HEK293 (cell line): ENCODE measurements at regions not wholly inside any gene's neighbourhood (a gene's known extent, or its start where the extent isn't known, plus 50 kb on each side); places are given as distances from the start of the nearest gene placed in this dataset.

Source experiments
- CTCF ChIA-PET: fragments of 350-600 bp; formaldehyde crosslinking; extraction: SDS; loops from one replicate; lab custom pipeline; 2021; ENCODE audit warnings: antibody characterized with exemption; lab: Yijun Ruan, JAX
- POLR2A ChIA-PET: fragments of 300-600 bp; formaldehyde crosslinking; extraction: SDS; loops from one replicate; lab custom pipeline; 2020; ENCODE audit warnings: antibody characterized with exemption, inconsistent platforms; lab: Yijun Ruan, JAX
- H3K27ac ChIP-seq: fragments of 200-500 bp; sonication (Bioruptor generic); 2 replicates; pipeline ENCODE4 v1.5.1; 2014; ENCODE audit warnings: low read depth, low read length, control low read depth, inconsistent platforms; ENCODE audit errors: extremely low read depth
- H3K36me3 ChIP-seq, 2 experiments: fragments of 200-500 bp in 1 of 2; sonication (Bioruptor generic) in 1 of 2; 1 replicate in 1 of 2; 2 replicates in 1 of 2; pipeline ENCODE4 v1.5.1; 2014 to 2017; ENCODE audit warnings: inconsistent platforms in 2 of 2, low read length in 2 of 2; ENCODE audit not compliant: control insufficient read depth in 2 of 2, insufficient read depth in 1 of 2
- H3K4me1 ChIP-seq: fragments of 200-500 bp; sonication (Bioruptor generic); 2 replicates; pipeline ENCODE4 v1.5.1; 2014; ENCODE audit warnings: mild to moderate bottlenecking, low read length, inconsistent platforms; ENCODE audit not compliant: control insufficient read depth, insufficient read depth
- H3K4me3 ChIP-seq: 2 replicates; pipeline ENCODE4 v1.5.1; 2011; ENCODE audit warnings: low read depth, mild to moderate bottlenecking, control low read depth, low read length, moderate library complexity
- H3K9me3 ChIP-seq: fragments of 200-500 bp; sonication (Bioruptor generic); 2 replicates; pipeline ENCODE4 v1.5.1; 2014; ENCODE audit warnings: low read depth, low read length, inconsistent platforms; ENCODE audit not compliant: control insufficient read depth, insufficient read depth
- GLI2 ChIP-seq: fragments of 450-650 bp; formaldehyde crosslinking; IDR thresholded peaks from 2 replicates; pipeline ENCODE4; 2017; ENCODE audit warnings: missing biosample characterization, missing genetic modification characterization, low read depth, borderline replicate concordance
- GLIS2 ChIP-seq: fragments of 450-650 bp; formaldehyde crosslinking; IDR thresholded peaks from 2 replicates; pipeline ENCODE4 v1.5.1; 2016; ENCODE audit warnings: missing biosample characterization, missing genetic modification characterization
- HOXA7 ChIP-seq: sonication (generic); formaldehyde crosslinking; IDR thresholded peaks from 2 replicates; pipeline ENCODE4 v1.8.1; 2022; ENCODE audit warnings: missing genetic modification reagents, borderline replicate concordance
- KLF1 ChIP-seq: fragments of 450-650 bp; formaldehyde crosslinking; IDR thresholded peaks from 2 replicates; pipeline ENCODE4 v1.5.1; 2016; ENCODE audit warnings: missing biosample characterization, missing genetic modification characterization
- KLF8 ChIP-seq: fragments of 450-650 bp; formaldehyde crosslinking; IDR thresholded peaks from 2 replicates; pipeline ENCODE4 v1.5.1; 2016; ENCODE audit warnings: missing biosample characterization, missing genetic modification characterization
- PRDM1 ChIP-seq: fragments of 450-650 bp; formaldehyde crosslinking; IDR thresholded peaks from 2 replicates; pipeline ENCODE4; 2016; ENCODE audit warnings: missing biosample characterization, missing genetic modification characterization
- PRDM4 ChIP-seq: fragments of 450-650 bp; formaldehyde crosslinking; IDR thresholded peaks from 2 replicates; pipeline ENCODE4 v1.5.1; 2017; ENCODE audit warnings: missing biosample characterization, missing genetic modification characterization
- SALL2 ChIP-seq: fragments of 450-650 bp; formaldehyde crosslinking; IDR thresholded peaks from 2 replicates; pipeline ENCODE4 v1.5.0; 2017; ENCODE audit warnings: missing biosample characterization, mild to moderate bottlenecking, missing genetic modification characterization, borderline replicate concordance
- SCRT1 ChIP-seq: fragments of 450-650 bp; formaldehyde crosslinking; IDR thresholded peaks from 2 replicates; pipeline ENCODE4 v1.5.1; 2016; ENCODE audit warnings: missing biosample characterization, missing genetic modification characterization, borderline replicate concordance
- SP2 ChIP-seq: fragments of 450-650 bp; formaldehyde crosslinking; IDR thresholded peaks from 2 replicates; pipeline ENCODE4 v1.5.1; 2016; ENCODE audit warnings: missing biosample characterization, missing genetic modification characterization
- TRIM28 ChIP-seq: IDR thresholded peaks from 2 replicates; pipeline ENCODE4 v1.6.1; 2011; ENCODE audit warnings: low read length, control low read depth, borderline replicate concordance
- ZBTB26 ChIP-seq: fragments of 450-650 bp; formaldehyde crosslinking; optimal IDR thresholded peaks from 2 replicates; pipeline ENCODE3; 2016; ENCODE audit warnings: missing biosample characterization, mild to moderate bottlenecking, missing genetic modification characterization
- ZNF132 ChIP-seq: fragments of 450-650 bp; formaldehyde crosslinking; IDR thresholded peaks from 2 replicates; pipeline ENCODE4 v1.5.1; 2017; ENCODE audit warnings: missing biosample characterization, missing genetic modification characterization, borderline replicate concordance
- ZNF16 ChIP-seq: fragments of 450-650 bp; formaldehyde crosslinking; IDR thresholded peaks from 2 replicates; pipeline ENCODE4 v1.5.1; 2016; ENCODE audit warnings: low read depth, missing biosample characterization, missing genetic modification characterization
- ZNF19 ChIP-seq: fragments of 450-650 bp; formaldehyde crosslinking; IDR thresholded peaks from 2 replicates; pipeline ENCODE4; 2016; ENCODE audit warnings: missing biosample characterization, missing genetic modification characterization, low read depth
- ZNF571 ChIP-seq: fragments of 450-650 bp; formaldehyde crosslinking; IDR thresholded peaks from 2 replicates; pipeline ENCODE4 v1.5.0; 2017; ENCODE audit warnings: missing biosample characterization, missing genetic modification characterization
- ZNF629 ChIP-seq: fragments of 450-650 bp; formaldehyde crosslinking; IDR thresholded peaks from 2 replicates; pipeline ENCODE4 v1.5.1; 2017; ENCODE audit warnings: missing biosample characterization, missing genetic modification characterization
- ZNF76 ChIP-seq: fragments of 450-650 bp; formaldehyde crosslinking; IDR thresholded peaks from 2 replicates; pipeline ENCODE4; 2016; ENCODE audit warnings: low read depth, missing biosample characterization, missing genetic modification characterization, borderline replicate concordance
- ZNF768 ChIP-seq: fragments of 450-650 bp; formaldehyde crosslinking; IDR thresholded peaks from 2 replicates; pipeline ENCODE4 v1.5.1; 2018; ENCODE audit warnings: missing biosample characterization, mild to moderate bottlenecking, missing genetic modification characterization
- ZNF785 ChIP-seq: fragments of 450-650 bp; formaldehyde crosslinking; IDR thresholded peaks from 2 replicates; pipeline ENCODE4 v1.5.1; 2016; ENCODE audit warnings: missing biosample characterization, missing genetic modification characterization
- ZNF837 ChIP-seq: fragments of 450-650 bp; formaldehyde crosslinking; IDR thresholded peaks from 2 replicates; pipeline ENCODE4 v1.5.1; 2016; ENCODE audit warnings: missing biosample characterization, missing genetic modification characterization

- no peak for TF ChIP-seq SALL2 (tag by site-specific recombination)
- TF ChIP-seq, all 188 proteins: peak for 0
Observed at GRCh38 chr10:9900751-9901150, 1116.9 kb upstream of the CELF2 start (continued).

GRCh38 chr10:9901971-9902370, 1115.7 kb upstream of the CELF2 start:
- Histone ChIP-seq H3K4me1 (no peaks in the 10 kb centered on the region), H3K36me3 (no peaks in the 10 kb centered on the region), H3K9me3 (no peaks in the 10 kb centered on the region), H3K4me3 (no peak overlapping the region), H3K27ac (no peak overlapping the region)
- POLR2A ChIA-PET, result no interaction called here
- CTCF ChIA-PET, result no interaction called here
- no peak for TF ChIP-seq ZNF837 (tag by site-specific recombination)

GRCh38 chr10:9910446-9910845, 1107.2 kb upstream of the CELF2 start:
- H3K4me3 ChIP-seq, result no peak overlapping the region
- POLR2A ChIA-PET, result no interaction called here
- CTCF ChIA-PET, result no interaction called here

GRCh38 chr10:9911488-9911887, 1106.2 kb upstream of the CELF2 start:
- Histone ChIP-seq H3K4me1 (no peaks in the 10 kb centered on the region), H3K27ac (no peak overlapping the region), H3K9me3 (no peaks in the 10 kb centered on the region; the same call in 1 of the 2 replicates), H3K4me3 (no peak overlapping the region), H3K36me3 (no peaks in the 10 kb centered on the region)
- TF ChIP-seq KLF8 (tag by site-specific recombination), result no peak
- TF ChIP-seq ZNF16, result no peak
- ChIA-PET CTCF (no interaction called here), POLR2A (no interaction called here)

More at GRCh38 chr10:9910446-9910845, 1107.2 kb upstream of the CELF2 start:
- no peak overlapping the region for H3K27ac ChIP-seq
- no peaks in the 10 kb centered on the region for H3K4me1 ChIP-seq
- no peaks in the 10 kb centered on the region; the same call in 1 of the 2 replicates for H3K9me3 ChIP-seq
- no peak for TF ChIP-seq GLIS2 (tag by site-specific recombination)
- no peak for TF ChIP-seq GLI2
- TF ChIP-seq KLF1 (tag by site-specific recombination), result no peak
- no peak for TF ChIP-seq PRDM4 (tag by site-specific recombination)
- TF ChIP-seq ZNF19 (tag by site-specific recombination), result no peak
- no peak for TF ChIP-seq SCRT1 (tag by site-specific recombination)
- no peak for TF ChIP-seq TRIM28
- TF ChIP-seq SP2 (tag by site-specific recombination), result no peak
- TF ChIP-seq ZNF768 (tag by site-specific recombination), result no peak
- TF ChIP-seq ZNF76, result no peak
- TF ChIP-seq ZNF785 (tag by site-specific recombination), result no peak
- no peak for TF ChIP-seq ZNF132 (tag by site-specific recombination)
- TF ChIP-seq HOXA7, result no peak
- no peak for TF ChIP-seq ZNF629
- TF ChIP-seq PRDM1 (tag by site-specific recombination), result no peak
- no peak for TF ChIP-seq ZNF571
- no peak for TF ChIP-seq ZBTB26 (tag by site-specific recombination)
- no peaks in the 10 kb centered on the region for H3K36me3 ChIP-seq
